Activated T-cell treated with anti-CD3 and anti-CD28 coated beads, Interleukin-2, amount 50 U/mL, for 48 hours (primary cell): ENCODE measurements at regions not wholly inside any gene's neighbourhood (a gene's known extent, or its start where the extent isn't known, plus 50 kb on each side); places are given as distances from the start of the nearest gene placed in this dataset.
"Not testable (repeated sequence)": the region's sequence is repeated elsewhere in the genome, so short reads cannot be mapped to it uniquely, and the experiment has no call there.

ENCODE experiments used
- DNase-seq, 2 experiments: peaks; one replicate each; pipeline ENCODE4 v3.0.0-alpha.2; 2020

DNA sequence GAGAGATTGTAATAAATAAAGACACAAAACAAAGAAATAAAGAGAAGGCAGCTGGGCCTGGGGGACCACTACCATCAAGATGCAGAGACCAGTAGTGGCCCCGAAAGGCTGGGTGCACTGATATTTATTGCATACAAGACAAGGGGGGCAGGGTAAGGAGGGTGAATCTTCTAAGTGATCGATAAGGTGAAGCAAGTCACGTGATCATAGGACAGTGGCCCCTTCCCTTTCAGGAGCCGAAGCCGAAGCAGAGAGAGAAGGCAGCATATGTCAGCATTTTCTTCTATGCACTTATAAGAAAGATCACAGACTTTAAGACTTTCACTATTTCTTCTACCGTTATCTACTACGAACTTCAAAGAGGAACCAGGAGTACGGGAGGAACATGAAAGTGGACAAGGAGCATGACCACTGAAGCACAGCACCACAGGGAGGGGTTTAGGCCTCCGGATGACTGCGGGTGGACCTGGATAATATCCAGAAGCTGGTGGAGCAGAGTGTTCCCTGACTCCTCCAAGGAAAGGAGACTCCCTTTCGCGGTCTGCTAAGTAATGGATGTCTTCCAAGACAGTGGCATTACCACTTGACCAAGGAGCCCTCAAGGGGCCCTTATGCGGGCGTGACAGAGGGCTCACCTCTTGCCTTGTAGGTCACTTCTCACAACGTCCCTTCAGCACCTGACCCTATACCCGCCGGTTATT, 126.4 kb downstream of the RBM46 start:
- DNase-seq, result not testable (repeated sequence)

DNA sequence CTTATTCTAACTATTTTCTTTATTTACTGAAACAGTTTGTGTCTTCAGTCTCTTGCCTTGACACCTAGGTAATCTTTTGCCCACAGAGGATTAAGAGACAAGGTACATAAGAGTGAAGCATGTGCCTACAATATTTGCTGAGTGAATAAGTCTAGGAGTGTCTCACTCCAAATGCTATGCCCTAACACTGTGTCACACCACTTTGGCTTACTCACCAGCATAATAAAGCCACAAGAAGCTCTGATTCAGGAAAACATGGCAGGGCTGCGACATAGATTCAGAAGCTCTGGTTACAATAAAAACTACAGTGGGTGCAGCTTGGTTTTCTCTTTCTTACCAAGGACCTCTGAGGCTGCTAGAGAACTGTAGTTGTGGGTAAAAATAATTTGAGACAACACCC, 127.1 kb downstream of the RBM46 start:
- no peak for DNase-seq

GRCh38 chr4:154911097-154911496, 130.0 kb downstream of the RBM46 start:
- no peak for DNase-seq

DNA sequence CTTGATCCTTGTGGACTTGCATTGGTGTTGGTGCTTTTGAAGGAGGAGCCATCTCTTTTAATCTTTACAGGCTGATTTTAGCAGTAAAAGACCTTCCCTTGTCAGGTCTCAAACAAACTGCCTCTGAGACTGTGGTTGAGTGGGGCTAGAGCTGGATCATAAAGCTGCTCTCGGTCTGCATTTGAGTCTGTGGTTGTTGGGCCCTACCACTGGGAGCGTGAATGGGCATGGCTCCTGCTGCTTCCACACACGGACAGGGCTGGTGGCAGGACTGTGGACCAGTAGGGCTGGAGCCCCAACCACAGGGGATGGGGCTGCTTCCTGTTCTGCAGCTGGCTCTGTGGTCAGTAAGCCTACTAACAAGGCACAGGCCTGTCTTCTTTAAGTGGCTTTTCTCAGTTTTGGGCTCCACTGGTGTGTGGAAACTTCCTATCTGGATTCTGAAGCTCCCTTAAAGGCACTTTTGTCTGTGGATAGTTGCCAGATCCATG, 130.6 kb downstream of the RBM46 start:
- DNase-seq, result no peak

GRCh38 chr4:154916068-154916467, 135.0 kb downstream of the RBM46 start:
- no peak for DNase-seq

DNA sequence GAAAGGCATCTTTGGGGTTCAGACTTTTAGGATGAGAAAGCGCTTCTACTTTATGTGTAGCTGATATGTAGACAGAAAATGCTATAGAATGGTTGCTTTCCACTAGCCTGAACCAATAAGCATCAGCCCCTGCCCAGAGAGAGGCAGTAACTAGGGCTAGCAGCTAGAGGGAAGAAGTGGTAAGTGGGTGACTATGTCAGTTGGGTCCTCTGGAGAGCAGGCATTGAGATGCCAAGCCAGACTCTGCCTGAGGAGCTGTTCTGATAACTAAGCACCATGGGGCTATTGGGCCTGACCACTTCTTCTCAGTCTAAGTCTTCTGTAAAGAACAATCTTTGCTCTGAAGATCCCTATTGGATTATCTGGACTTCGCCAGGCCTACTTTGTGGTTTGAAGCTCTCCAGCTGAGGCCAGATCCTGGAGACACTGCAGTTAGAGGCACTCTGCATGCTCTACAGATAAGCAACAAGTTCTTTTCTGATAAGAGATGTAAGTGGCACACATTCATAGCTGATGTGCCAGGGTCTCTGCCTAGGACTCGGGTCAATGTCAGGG, 146.1 kb downstream of the RBM46 start:
- DNase-seq, result no peak

- no peak for DNase-seq
These were observed 147.7 kb downstream of the RBM46 start for GRCh38 chr4:154928640-154929257.

DNA sequence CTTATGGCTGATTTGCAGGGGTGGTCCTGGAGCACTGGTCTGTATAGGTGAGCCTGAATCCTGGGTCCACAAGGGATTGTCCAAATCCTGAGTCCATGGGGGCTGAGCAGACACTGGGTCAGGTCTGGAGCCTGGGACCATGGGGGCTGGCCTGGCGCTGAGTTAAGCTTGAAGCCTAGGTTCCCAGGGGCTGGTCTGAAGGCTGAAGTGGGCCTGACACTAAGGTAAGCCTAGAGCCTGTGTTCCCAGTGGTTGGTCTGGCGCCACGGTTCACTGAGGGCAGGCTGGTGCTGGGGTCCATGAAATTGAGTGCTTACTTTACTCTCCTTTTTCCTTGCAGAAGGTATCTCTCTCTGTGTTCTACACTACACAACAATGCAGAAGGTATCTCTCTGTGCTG, 155.8 kb downstream of the RBM46 start:
- no peak for DNase-seq

DNA sequence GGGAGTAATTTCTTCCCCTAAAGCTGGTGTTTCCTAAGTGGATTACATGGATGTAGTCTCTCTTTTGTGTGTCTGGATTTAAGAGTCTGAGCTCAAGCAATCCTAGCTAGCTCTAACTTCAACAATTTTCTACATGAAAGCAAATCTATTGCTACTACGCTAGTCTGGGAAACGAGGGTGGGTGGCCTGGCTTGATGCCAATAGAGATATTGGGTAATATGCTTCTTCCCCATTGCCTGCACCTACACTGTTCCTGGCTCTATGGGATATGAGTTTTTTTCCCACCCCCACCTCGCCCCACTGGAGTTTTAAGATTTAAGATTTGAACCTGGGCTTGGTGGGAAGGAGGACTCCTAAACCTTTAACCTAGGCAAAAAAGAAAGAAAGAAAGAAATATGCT, 158.8 kb downstream of the RBM46 start:
- no peak for DNase-seq

- DNase-seq, result no peak
These were observed 161.1 kb downstream of the RBM46 start for GRCh38 chr4:154942176-154942575.

DNA sequence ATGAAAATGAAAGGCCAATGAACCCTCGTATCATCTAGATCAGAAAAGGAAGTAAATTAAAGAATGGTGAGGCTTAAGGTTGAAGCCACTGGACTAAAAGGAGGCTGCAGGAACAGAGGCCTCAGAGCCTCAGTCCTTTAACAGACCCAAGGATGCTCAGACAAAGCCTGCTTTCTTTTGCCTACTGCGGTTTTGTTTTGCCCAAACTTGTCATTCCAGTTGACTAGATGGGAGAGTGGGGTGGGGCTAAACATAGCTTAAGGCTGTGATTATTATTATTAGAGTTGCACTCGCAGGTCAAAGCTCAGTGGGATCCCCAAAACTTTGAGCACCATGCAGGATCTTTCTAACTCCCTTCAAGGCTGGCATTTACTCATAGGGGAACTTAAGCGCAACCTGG, 163.9 kb downstream of the RBM46 start:
- no peak for DNase-seq

DNA sequence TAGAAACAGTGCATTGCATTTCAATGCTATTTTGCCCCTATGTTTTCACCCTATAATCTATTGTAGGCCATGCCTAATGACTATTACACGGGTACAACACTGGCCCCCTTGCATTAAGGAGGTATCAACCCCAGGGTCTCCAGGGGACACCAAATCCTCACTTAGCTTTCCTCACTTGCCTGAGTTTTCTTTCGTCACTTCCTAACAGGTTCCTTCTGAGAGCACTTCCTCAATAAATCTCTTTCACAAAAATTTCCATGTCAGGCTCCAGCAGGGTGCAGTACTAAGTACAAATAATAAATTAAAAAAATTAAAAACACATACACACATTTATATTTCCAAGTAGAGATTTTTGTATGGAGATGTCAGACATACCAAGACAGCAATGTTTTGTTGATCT, 165.0 kb downstream of the RBM46 start:
- no peak for DNase-seq

DNA sequence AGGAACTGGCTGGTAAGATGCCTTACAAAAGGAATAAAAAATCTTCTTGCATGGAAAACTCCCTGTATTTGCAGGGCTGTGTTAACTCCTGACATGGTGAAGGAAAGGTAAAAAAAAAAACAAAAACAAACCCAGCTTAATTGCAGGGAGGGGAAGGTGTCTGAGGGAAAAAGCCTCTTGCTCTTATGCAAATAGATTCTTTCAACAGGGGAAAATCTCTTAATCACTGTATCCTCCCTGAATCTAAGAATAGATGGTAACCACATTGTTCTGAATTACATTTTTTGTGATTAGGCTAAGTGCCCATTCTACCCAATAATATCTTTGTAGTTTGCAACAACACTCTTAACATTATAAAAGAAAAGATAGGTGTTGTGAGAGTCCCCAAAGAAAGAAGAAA, 172.6 kb downstream of the RBM46 start:
- no peak for DNase-seq

- DNase-seq, result no peak
These were observed 173.0 kb downstream of the RBM46 start for GRCh38 chr4:154954117-154954516.

- no peak for DNase-seq
These were observed 177.0 kb downstream of the RBM46 start for GRCh38 chr4:154958121-154958520.

GRCh38 chr4:154958621-154959358, 177.7 kb downstream of the RBM46 start:
- DNase-seq, result no peak

GRCh38 chr4:154959756-154960155, 178.7 kb downstream of the RBM46 start:
- no peak for DNase-seq

- DNase-seq, result no peak
These were observed 179.4 kb downstream of the RBM46 start for GRCh38 chr4:154960476-154960875.

GRCh38 chr4:154961263-154961662, 180.2 kb downstream of the RBM46 start:
- no peak for DNase-seq

DNA sequence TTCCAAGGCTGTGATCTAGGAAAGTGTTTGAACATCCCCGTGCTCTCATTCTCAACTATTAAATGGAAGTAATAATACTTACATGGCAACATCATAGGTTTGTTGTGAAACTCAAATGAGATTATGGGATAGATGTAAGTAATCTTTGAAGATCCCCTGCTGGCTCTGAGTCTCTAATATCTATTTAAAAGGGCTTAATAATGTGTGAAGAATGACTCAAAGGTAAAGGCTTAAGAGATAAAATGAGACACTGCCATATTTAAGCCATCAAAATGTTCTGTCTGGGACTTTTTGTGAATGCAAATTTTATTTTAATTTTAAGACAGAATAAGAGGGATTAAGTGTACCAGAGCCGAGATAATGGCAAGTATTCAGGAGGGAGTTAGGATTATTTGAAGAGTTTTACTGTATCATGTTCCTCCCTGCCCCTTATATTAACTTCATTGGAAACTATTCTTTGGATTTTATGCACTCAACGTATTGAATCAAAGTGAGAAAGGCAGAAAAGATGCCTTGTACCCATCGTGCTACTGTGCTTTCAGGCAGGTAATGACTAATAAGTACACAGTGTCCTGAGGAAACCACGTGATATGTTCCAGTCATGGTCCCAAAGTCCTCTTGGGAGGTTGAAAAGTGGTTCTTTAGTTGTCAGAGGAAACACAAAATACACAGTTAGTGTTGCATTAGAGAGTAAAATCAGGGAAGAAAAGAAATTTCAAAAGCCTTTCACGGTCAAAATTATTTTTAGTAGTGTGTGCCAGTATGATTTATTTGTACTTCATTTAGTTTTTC, 192.4 kb downstream of the RBM46 start:
- no peak for DNase-seq

GRCh38 chr4:154977228-154977627, 196.2 kb downstream of the RBM46 start:
- no peak for DNase-seq

DNA sequence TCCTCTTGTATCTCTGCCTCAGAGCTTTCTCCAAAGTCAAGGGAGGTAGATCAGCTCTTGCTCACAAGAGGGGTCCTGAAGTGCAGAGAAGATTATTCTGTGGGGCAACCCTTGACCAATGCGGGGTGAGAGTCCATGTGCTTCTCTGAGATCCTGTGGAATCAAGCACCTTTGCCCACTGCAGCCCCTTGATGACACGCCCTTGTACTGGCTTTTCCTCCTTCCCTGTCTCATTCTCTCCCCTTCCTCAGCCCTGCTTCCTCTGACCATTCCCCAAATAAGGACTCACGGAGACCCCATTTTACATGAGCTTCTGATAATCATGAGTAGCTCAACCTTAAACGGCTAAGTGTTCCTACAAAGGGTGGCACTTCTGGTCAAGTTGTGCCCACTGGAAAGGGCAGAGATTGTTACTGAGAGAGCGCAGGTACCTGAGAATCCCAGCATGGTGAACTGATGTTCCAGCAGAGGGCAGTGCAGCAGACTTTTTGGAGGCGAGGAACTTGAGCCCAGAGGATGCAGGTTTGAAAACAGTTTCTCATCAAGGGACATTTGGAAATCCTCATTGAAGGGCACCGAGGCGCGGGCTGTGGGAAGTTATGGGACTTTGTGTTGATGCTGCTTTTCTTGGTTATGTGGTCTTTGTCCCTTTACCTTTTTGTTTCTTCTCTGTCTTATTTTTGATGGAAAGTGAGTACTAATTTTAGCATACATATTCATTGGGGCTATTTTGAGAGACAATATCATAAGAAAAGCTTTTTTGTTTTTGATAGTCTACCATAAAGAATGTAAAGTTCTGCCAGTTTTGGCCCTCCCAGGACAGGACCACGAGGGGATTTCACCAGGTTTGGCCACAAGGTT, 201.3 kb downstream of the RBM46 start:
- DNase-seq, result peak; percentile 41 to 57
